ENCODE measurements at regions not wholly inside any gene's neighbourhood (a gene's known extent, or its start where the extent isn't known, plus 50 kb on each side); places are given as distances from the start of the nearest gene placed in this dataset.
"Not testable (repeated sequence)": the region's sequence is repeated elsewhere in the genome, so short reads cannot be mapped to it uniquely, and the experiment has no call there.

- no peak for DNase-seq
These were observed 135.5 kb downstream of the CEMIP2 start for GRCh38 chr9:71632776-71633175.

GRCh38 chr9:71630377-71630995 lies 137.8 kb downstream of the CEMIP2 start:
- DNase-seq: no peak

GRCh38 chr9:71629578-71630215 lies 138.6 kb downstream of the CEMIP2 start:
- DNase-seq: no peak

GRCh38 chr9:71628247-71628646 lies 140.1 kb downstream of the CEMIP2 start:
- DNase-seq: no peak

- DNase-seq: no peak
These were observed 140.8 kb downstream of the CEMIP2 start for GRCh38 chr9:71627537-71627936.

GRCh38 chr9:71626395-71626794 lies 141.9 kb downstream of the CEMIP2 start:
- DNase-seq: no peak

- DNase-seq: no peak
These were observed 143.6 kb downstream of the CEMIP2 start for GRCh38 chr9:71624728-71625127.

GRCh38 chr9:71620746-71621145 lies 147.6 kb downstream of the CEMIP2 start:
- DNase-seq: no peak

GRCh38 chr9:71620331-71620730 lies 148.0 kb downstream of the CEMIP2 start:
- DNase-seq: no peak

- no peak for DNase-seq
These were observed 148.4 kb downstream of the CEMIP2 start for GRCh38 chr9:71619926-71620325.

GRCh38 chr9:71614409-71615010 lies 153.8 kb downstream of the CEMIP2 start:
- DNase-seq: no peak

GRCh38 chr9:71612889-71613288 lies 155.4 kb downstream of the CEMIP2 start:
- DNase-seq: no peak

GRCh38 chr9:71609448-71609830 lies 158.9 kb downstream of the CEMIP2 start:
- no peak for DNase-seq

GRCh38 chr9:71608825-71609447 lies 159.4 kb downstream of the CEMIP2 start:
- DNase-seq: no peak

GRCh38 chr9:71608021-71608420 lies 160.3 kb downstream of the CEMIP2 start:
- DNase-seq: no peak

GRCh38 chr9:71607461-71607881 lies 160.8 kb downstream of the CEMIP2 start:
- no peak for DNase-seq

GRCh38 chr9:71604197-71605063 lies 163.9 kb downstream of the CEMIP2 start:
- DNase-seq: peak; percentile 55

GRCh38 chr9:71602652-71603051 lies 165.7 kb downstream of the CEMIP2 start:
- no peak for DNase-seq

- not testable (repeated sequence) for DNase-seq
These were observed 172.6 kb downstream of the CEMIP2 start for GRCh38 chr9:71595762-71596161.

GRCh38 chr9:71594541-71594940 lies 173.8 kb downstream of the CEMIP2 start:
- DNase-seq: no peak

- no peak for DNase-seq
These were observed 175.9 kb downstream of the CEMIP2 start for GRCh38 chr9:71592400-71592799.

- DNase-seq: no peak
These were observed 178.0 kb downstream of the CEMIP2 start for GRCh38 chr9:71590362-71590761.
